K562 (cell line): ENCODE measurements at regions not wholly inside any gene's neighbourhood (a gene's known extent, or its start where the extent isn't known, plus 50 kb on each side); places are given as distances from the start of the nearest gene placed in this dataset.

Experiments used
- ATAC-seq: fragments of 200-7000 bp; cut with Tn5 transposase; 3 replicates; pipeline ENCODE4 v1.9.1; 2020; ENCODE audit warnings: moderate library complexity
- BruUV-seq: library from RNA; stranded (reverse); fragments of 400-500 nt; replicated peaks from 2 replicates; lab custom pipeline; 2021; lab: Mats Ljungman, UMichigan
- CTCF ChIA-PET: fragments of 300-600 bp; formaldehyde crosslinking; extraction: SDS; loops from one replicate; lab custom pipeline; 2021; ENCODE audit warnings: low intra/inter-chr PET ratio; lab: Yijun Ruan, JAX
- POLR2A ChIA-PET: fragments of 300-600, 350-650 bp; sonication (Branson Sonifier 250); formaldehyde crosslinking; extraction: SDS; loops from one replicate; lab custom pipeline; 2021; ENCODE audit warnings: antibody characterized with exemption, inconsistent platforms; lab: Yijun Ruan, JAX
- DNase-seq, 4 experiments: peaks; one replicate each; pipeline versions ENCODE4 v3.0.0 to v3.0.0-alpha.2; 2011 to 2018; ENCODE audit warnings: low spot score in 3 of 4, mixed read lengths in 3 of 4; ENCODE audit errors: extremely low read depth in 1 of 4
- FAIRE-seq: peaks from 2 replicates; lab custom pipeline; 2011; peaks lifted over from hg19 to GRCh38; lab: Jason Lieb, UNC
- H2AFZ ChIP-seq: 2 replicates; pipeline ENCODE4 v1.6.0; 2011; ENCODE audit warnings: low read depth, low read length, control low read depth, inconsistent platforms
- H3K27ac ChIP-seq: fragments of 200-600 bp; 3 replicates; pipeline ENCODE4 v1.8.0; 2011; ENCODE audit warnings: low read depth, mild to moderate bottlenecking, control low read depth, inconsistent platforms, low read length, moderate library complexity, mixed read lengths; ENCODE audit errors: extremely low read depth
- H3K27me3 ChIP-seq, 2 experiments: fragments of 300-600 bp in 1 of 2; 2 replicates in 1 of 2; 3 replicates in 1 of 2; pipeline versions ENCODE4 v1.6.0 to v1.8.0; 2011; ENCODE audit warnings: inconsistent platforms in 2 of 2, low read length in 2 of 2, mild to moderate bottlenecking in 1 of 2, mixed read lengths in 1 of 2, moderate library complexity in 1 of 2; ENCODE audit not compliant: control insufficient read depth in 2 of 2, insufficient read depth in 2 of 2
- H3K36me3 ChIP-seq: fragments of 300-600 bp; 3 replicates; pipeline ENCODE4 v1.8.0; 2011; ENCODE audit warnings: mild to moderate bottlenecking, low read length, inconsistent platforms; ENCODE audit not compliant: control insufficient read depth, insufficient read depth
- H3K4me1 ChIP-seq, 2 experiments: fragments of 200-600 bp in 1 of 2; replicated peaks in 1 of 2; 2 replicates in 1 of 2; 3 replicates in 1 of 2; pipeline versions ENCODE4 v1.5.1 to v1.8.0; 2011; ENCODE audit warnings: inconsistent platforms in 2 of 2, low read length in 2 of 2, mild to moderate bottlenecking in 1 of 2, mixed read lengths in 1 of 2, moderate library complexity in 1 of 2; ENCODE audit not compliant: control insufficient read depth in 2 of 2, insufficient read depth in 2 of 2
- H3K4me2 ChIP-seq: 2 replicates; pipeline ENCODE4 v1.6.1; 2011; ENCODE audit warnings: low read length, control low read depth, inconsistent platforms, mixed read lengths; ENCODE audit not compliant: insufficient read depth
- H3K4me3 ChIP-seq: fragments of 200-600 bp; sonication (generic), shearing (Covaris generic); 2 replicates; pipeline ENCODE4 v1.5.1; 2016; ENCODE audit warnings: control low read depth, inconsistent platforms
- H3K79me2 ChIP-seq: fragments of 200-600 bp; 3 replicates; pipeline ENCODE4 v1.8.0; 2011; ENCODE audit warnings: low read length, inconsistent platforms; ENCODE audit not compliant: control insufficient read depth, insufficient read depth
- H3K9ac ChIP-seq, 2 experiments: 2 replicates each; pipeline versions ENCODE4 v1.6.0 to v1.6.1; 2011; ENCODE audit warnings: low read depth in 2 of 2, low read length in 2 of 2, control low read depth in 1 of 2, inconsistent platforms in 1 of 2, mild to moderate bottlenecking in 1 of 2, mixed read lengths in 1 of 2; ENCODE audit not compliant: insufficient read depth in 1 of 2
- H3K9me1 ChIP-seq: one replicate; pipeline ENCODE4 v1.6.0; 2011; ENCODE audit warnings: inconsistent platforms, mild to moderate bottlenecking, low read length, moderate library complexity; ENCODE audit not compliant: control insufficient read depth, insufficient read depth
- H3K9me3 ChIP-seq: replicated peaks from 2 replicates; pipeline ENCODE4 v1.5.1; 2011; ENCODE audit warnings: low read depth, low read length, inconsistent platforms; ENCODE audit not compliant: control insufficient read depth, insufficient read depth
- H4K20me1 ChIP-seq: replicated peaks from 2 replicates; pipeline ENCODE4 v1.6.1; 2011; ENCODE audit warnings: low read length, inconsistent platforms, mixed read lengths; ENCODE audit not compliant: control insufficient read depth, insufficient read depth
- AFF4 ChIP-seq: sonication (generic); formaldehyde crosslinking; IDR thresholded peaks from 2 replicates; pipeline ENCODE4 v1.8.0; 2023; ENCODE audit warnings: mild to moderate bottlenecking, missing genetic modification reagents
- BRF1 ChIP-seq: IDR thresholded peaks from 3 replicates; pipeline ENCODE4 v1.6.1; 2011; ENCODE audit warnings: borderline replicate concordance, mild to moderate bottlenecking; ENCODE audit not compliant: insufficient read length; ENCODE audit errors: extremely low read depth
- C11orf30 ChIP-seq: fragments of 450-650 bp; IDR thresholded peaks from 2 replicates; pipeline ENCODE4 v1.6.1; 2016; ENCODE audit warnings: low read depth, mild to moderate bottlenecking
- CHD4 ChIP-seq: fragments of 200-600 bp; sonication (generic); IDR thresholded peaks from 3 replicates; pipeline ENCODE4 v1.6.1; 2012; ENCODE audit warnings: low read depth, mild to moderate bottlenecking, mixed read lengths, low read length, inconsistent platforms; ENCODE audit not compliant: insufficient read depth, insufficient replicate concordance, poor library complexity, severe bottlenecking
- FUS ChIP-seq: fragments of 200-400 bp; formaldehyde crosslinking; optimal IDR thresholded peaks from 2 replicates; pipeline ENCODE3; 2017; ENCODE audit warnings: low read depth, low read length
- MAFF ChIP-seq: IDR thresholded peaks from 2 replicates; pipeline ENCODE4 v1.6.1; 2012; ENCODE audit warnings: low read length, improper control_type of control experiment
- MBD1 ChIP-seq: fragments of 250-450 bp; sonication (Bioruptor Pico); IDR thresholded peaks from 2 replicates; pipeline ENCODE4 v1.8.0; 2022; ENCODE audit warnings: inconsistent platforms
- MYC ChIP-seq, 2 experiments: fragments of 250-450 bp in 1 of 2; sonication (Bioruptor Pico) in 1 of 2; IDR thresholded peaks; 2 replicates each; pipeline versions ENCODE4 v1.5.1 to v1.6.1; 2012 to 2021; ENCODE audit warnings: low read depth in 2 of 2, borderline replicate concordance in 1 of 2, improper control_type of control experiment in 1 of 2, low read length in 1 of 2, mild to moderate bottlenecking in 1 of 2, moderate library complexity in 1 of 2
- NELFE ChIP-seq: IDR thresholded peaks from 2 replicates; pipeline ENCODE4 v1.6.1; 2011; ENCODE audit warnings: mild to moderate bottlenecking; ENCODE audit not compliant: insufficient read depth, insufficient read length
- NR4A1 ChIP-seq, 2 experiments: fragments of 250-450 bp in 1 of 2; fragments of 450-650 bp in 1 of 2; sonication (Bioruptor Pico) in 1 of 2; IDR thresholded peaks; 2 replicates each; pipeline versions ENCODE4 v1.4.0 to v1.6.1; 2016 to 2020; ENCODE audit warnings: mild to moderate bottlenecking in 2 of 2, missing compliant biosample characterization in 1 of 2, missing genetic modification characterization in 1 of 2, moderate library complexity in 1 of 2
- PHF21A ChIP-seq: fragments of 450-650 bp; IDR thresholded peaks from 2 replicates; pipeline ENCODE4 v1.6.1; 2017; ENCODE audit warnings: low read depth, borderline replicate concordance
- POU5F1 ChIP-seq: fragments of 150-350 bp; IDR thresholded peaks from 2 replicates; pipeline ENCODE4 v1.6.1; 2014; ENCODE audit warnings: borderline replicate concordance, low read length, low read depth, mild to moderate bottlenecking; ENCODE audit not compliant: partially characterized antibody
- STAT5A ChIP-seq: IDR thresholded peaks from 2 replicates; pipeline ENCODE4 v1.6.1; 2012; ENCODE audit warnings: low read length, inconsistent platforms, borderline replicate concordance
- U2AF1 ChIP-seq: fragments of 200-400 bp; formaldehyde crosslinking; optimal IDR thresholded peaks from 2 replicates; pipeline ENCODE3; 2017; ENCODE audit warnings: mild to moderate bottlenecking, low read depth, low read length, moderate library complexity
- ZC3H8 ChIP-seq: fragments of 450-650 bp; IDR thresholded peaks from 2 replicates; pipeline ENCODE4 v1.6.1; 2017
- ZNF124 ChIP-seq: sonication (generic); formaldehyde crosslinking; IDR thresholded peaks from 2 replicates; pipeline ENCODE4 v1.8.1; 2022; ENCODE audit warnings: missing genetic modification reagents
- ZNF507 ChIP-seq: conservative IDR thresholded peaks from 2 replicates; pipeline ENCODE4 v1.6.1; 2017; ENCODE audit warnings: missing genetic modification characterization, missing compliant biosample characterization
- ZNF780A ChIP-seq: fragments of 250-450 bp; sonication (Bioruptor Pico); IDR thresholded peaks from 2 replicates; pipeline ENCODE4 v1.5.0; 2021; ENCODE audit warnings: mild to moderate bottlenecking
- WGBS: fragments of 100-300 bp; shearing (Covaris generic); methylation state at CpG from one replicate; pipeline ENCODE4 v1.1.6; 2016; ENCODE audit warnings: low coverage, mixed read lengths; ENCODE audit not compliant: insufficient coverage; ENCODE audit errors: missing lambda C conversion rate; 5-methylcytosine and 5-hydroxymethylcytosine counted together
- in situ Hi-C: fragments of 300-500 bp; cut with MboI; formaldehyde crosslinking; loops from 4 replicates; pipeline ENCODE4 v1.15.0; 2018; ENCODE audit warnings: inconsistent platforms, mixed read lengths
- intact Hi-C: fragments of 100-400 bp; cut with micrococcal nuclease; formaldehyde crosslinking; loops from 2 replicates; pipeline ENCODE4 v1.14.2; 2022

DNA sequence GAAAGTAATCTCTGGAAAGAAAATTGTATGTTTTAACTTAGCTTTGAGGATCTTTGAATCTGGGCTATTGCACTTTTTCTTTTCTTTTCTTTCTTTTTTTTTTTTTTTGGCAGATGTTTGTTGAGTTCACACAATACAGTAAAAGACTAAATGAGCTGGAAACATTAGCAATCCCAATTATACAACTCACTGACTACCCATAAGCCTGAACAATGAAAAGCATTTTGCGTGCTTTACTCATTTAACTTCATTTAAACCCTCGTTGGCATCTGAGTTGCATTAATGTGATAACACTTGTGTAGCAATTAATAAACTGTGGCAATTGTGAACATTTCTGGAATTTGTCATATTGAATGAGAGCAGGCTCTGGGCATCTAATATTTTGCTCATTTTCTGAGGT, 269.4 kb upstream of the RBMS3 start (continued):
- TF ChIP-seq AFF4 (CRISPR knock-in tag) (no peak), C11orf30 (no peak), BRF1 (no peak), CHD4 (no peak), ZNF780A (CRISPR knock-in tag) (no peak)

GRCh38 chr3:29011966-29012365, 268.9 kb upstream of the RBMS3 start:
- Histone ChIP-seq H3K79me2 (no peaks in the 10 kb centered on the region), H3K9me3 (no peaks in the 10 kb centered on the region; the same call in 1 of the 2 replicates), H3K4me1 (no peaks in the 10 kb centered on the region), H3K27ac (no peak overlapping the region), H2AFZ (no peak overlapping the region), H3K9ac (no peak overlapping the region), H3K9me1 (no peaks in the 10 kb centered on the region), H3K4me3 (no peak overlapping the region), H3K4me2 (no peak overlapping the region), H4K20me1 (no peaks in the 10 kb centered on the region), H3K36me3 (no peaks in the 10 kb centered on the region), H3K27me3 (no peaks in the 10 kb centered on the region)
- ChIA-PET POLR2A (no interaction called here), CTCF (no interaction called here)
- 3% methylated on average over 3 of the region's 3 CpGs for WGBS
- DNase-seq (no peak), ATAC-seq (no peak), FAIRE-seq (no peak)
- in situ Hi-C loops = no loop called here
- BruUV-seq = no TSS peak
- intact Hi-C loops = no loop called here
- no peak for TF ChIP-seq ZNF124 (CRISPR knock-in tag)
- no peak for TF ChIP-seq NELFE
- no peak for TF ChIP-seq MAFF
- TF ChIP-seq NR4A1 (CRISPR knock-in tag; IDR thresholded peaks at IDR 0.05) = no peak
- TF ChIP-seq NR4A1 (tag; IDR thresholded peaks at IDR 0.05) = no peak
- TF ChIP-seq POU5F1 = no peak
- TF ChIP-seq ZC3H8 = no peak
- no peak for TF ChIP-seq MYC (IDR thresholded peaks at IDR 0.05; ENCODE audit: low read depth, low read length)
- no peak for TF ChIP-seq MYC (CRISPR knock-in tag; IDR thresholded peaks at IDR 0.05; ENCODE audit: borderline replicate concordance, low read depth)
- TF ChIP-seq FUS = no peak
- no peak for TF ChIP-seq U2AF1
- no peak for TF ChIP-seq PHF21A
- no peak for TF ChIP-seq MBD1 (CRISPR knock-in tag)
- TF ChIP-seq STAT5A = no peak
- TF ChIP-seq ZNF507 = no peak
